GM12892 (cell line): ENCODE measurements at regions not wholly inside any gene's neighbourhood (a gene's known extent, or its start where the extent isn't known, plus 50 kb on each side); places are given as distances from the start of the nearest gene placed in this dataset.

ENCODE experiments used
- POLR2A ChIP-seq: IDR thresholded peaks from 2 replicates; pipeline ENCODE4 v1.6.1; 2011; ENCODE audit warnings: low read depth, low read length, control low read depth
- POLR2AphosphoS5 ChIP-seq: IDR thresholded peaks from 2 replicates; pipeline ENCODE4 v1.6.1; 2011; ENCODE audit warnings: low read depth, low read length, control low read depth
- TAF1 ChIP-seq: IDR thresholded peaks from 2 replicates; pipeline ENCODE4 v1.6.1; 2011; ENCODE audit warnings: low read depth, mild to moderate bottlenecking, control low read depth, low read length, borderline replicate concordance

GRCh38 chr3:13954266-13954665, 74.4 kb upstream of the WNT7A start:
- no peak for TF ChIP-seq POLR2A
- TF ChIP-seq TAF1: no peak
- no peak for TF ChIP-seq POLR2AphosphoS5
